Mucosa of rectum (tissue), 2 donors: ENCODE measurements at regions not wholly inside any gene's neighbourhood (a gene's known extent, or its start where the extent isn't known, plus 50 kb on each side); places are given as distances from the start of the nearest gene placed in this dataset.
"Not testable (repeated sequence)": the region's sequence is repeated elsewhere in the genome, so short reads cannot be mapped to it uniquely, and the experiment has no call there.

Source experiments
- H3K27ac ChIP-seq, 2 donors: one replicate each; pipeline ENCODE4 v1.7.0; 2013; ENCODE audit warnings: inconsistent platforms in 2 of 2, low read depth in 2 of 2, low read length in 2 of 2
- H3K27me3 ChIP-seq, 2 donors: one replicate each; pipeline ENCODE4 v1.7.0; 2013; ENCODE audit warnings: low read length in 2 of 2; ENCODE audit not compliant: control insufficient read depth in 2 of 2, insufficient read depth in 2 of 2
- H3K36me3 ChIP-seq, 2 donors: one replicate each; pipeline ENCODE4 v1.7.0; 2013; ENCODE audit warnings: low read length in 2 of 2; ENCODE audit not compliant: control insufficient read depth in 2 of 2, insufficient read depth in 2 of 2
- H3K4me1 ChIP-seq, 2 donors: one replicate each; pipeline ENCODE4 v1.7.0; 2013; ENCODE audit warnings: low read length in 2 of 2, mild to moderate bottlenecking in 1 of 2; ENCODE audit not compliant: control insufficient read depth in 2 of 2, insufficient read depth in 2 of 2
- H3K4me3 ChIP-seq, 2 donors: one replicate each; pipeline ENCODE4 v1.7.0; 2013; ENCODE audit warnings: low read length in 2 of 2
- H3K9ac ChIP-seq, 2 donors: one replicate each; pipeline ENCODE4 v1.7.0; 2013; ENCODE audit warnings: low read length in 2 of 2, low read depth in 1 of 2, mild to moderate bottlenecking in 1 of 2
- H3K9me3 ChIP-seq, 2 donors: one replicate each; pipeline ENCODE4 v1.7.0; 2013; ENCODE audit warnings: low read length in 2 of 2; ENCODE audit not compliant: control insufficient read depth in 2 of 2
- donor health status: healthy.
- donor health status: Normal muscosa, but diverticular disease.

DNA sequence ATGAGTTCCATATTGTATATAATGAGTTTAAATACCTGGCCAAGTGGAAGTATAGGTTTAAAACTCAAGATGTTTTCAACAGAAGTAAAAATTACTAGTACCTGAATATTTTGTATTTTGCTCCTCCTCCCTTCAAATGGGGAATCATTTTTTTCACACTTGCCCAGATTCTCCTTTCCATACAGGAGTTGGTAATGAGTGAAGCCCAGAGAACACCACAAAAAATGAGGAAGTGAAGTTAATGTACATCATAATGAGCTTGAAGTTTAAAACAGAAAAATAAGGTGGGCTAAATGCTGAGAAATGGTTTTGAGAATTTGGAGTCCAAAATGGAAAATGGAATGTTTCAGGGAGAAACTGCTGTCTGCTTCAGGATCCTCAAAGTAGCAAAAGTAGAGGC, 364.8 kb upstream of the EMCN start:
- Histone ChIP-seq H3K9me3 (peaks cover 0 to 2% of the 10 kb centered on the region in 2 donors), H3K9ac (no peak overlapping the region), H3K4me1 (no peaks in the 10 kb centered on the region), H3K27me3 (no peaks in the 10 kb centered on the region), H3K27ac (no peak overlapping the region), H3K4me3 (no peak overlapping the region), H3K36me3 (no peaks in the 10 kb centered on the region)

DNA sequence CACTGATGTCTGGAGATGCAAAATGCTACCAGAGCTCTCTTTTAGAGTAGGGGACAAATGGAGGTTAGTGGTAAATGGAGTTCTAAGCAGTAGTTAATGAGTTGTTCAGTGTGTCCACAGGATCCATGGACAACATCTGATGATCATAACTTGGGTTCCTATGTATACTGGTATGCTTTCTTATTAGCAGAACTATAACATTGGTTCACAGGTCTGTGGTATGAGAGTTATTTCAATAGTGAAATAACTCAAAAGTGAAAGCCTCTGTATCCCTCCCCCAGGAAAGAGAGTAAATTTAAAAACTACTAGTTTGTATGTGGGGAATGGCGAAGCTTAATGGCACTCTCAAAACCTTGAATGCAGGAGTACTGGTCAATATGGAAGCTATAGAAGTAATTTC, 363.5 kb upstream of the EMCN start:
- Histone ChIP-seq H3K27me3 (no peaks in the 10 kb centered on the region), H3K36me3 (no peaks in the 10 kb centered on the region), H3K4me1 (no peaks in the 10 kb centered on the region), H3K4me3 (no peak overlapping the region), H3K9me3 (peaks cover 0 to 2% of the 10 kb centered on the region in 2 donors), H3K27ac (no peak overlapping the region), H3K9ac (no peak overlapping the region)

DNA sequence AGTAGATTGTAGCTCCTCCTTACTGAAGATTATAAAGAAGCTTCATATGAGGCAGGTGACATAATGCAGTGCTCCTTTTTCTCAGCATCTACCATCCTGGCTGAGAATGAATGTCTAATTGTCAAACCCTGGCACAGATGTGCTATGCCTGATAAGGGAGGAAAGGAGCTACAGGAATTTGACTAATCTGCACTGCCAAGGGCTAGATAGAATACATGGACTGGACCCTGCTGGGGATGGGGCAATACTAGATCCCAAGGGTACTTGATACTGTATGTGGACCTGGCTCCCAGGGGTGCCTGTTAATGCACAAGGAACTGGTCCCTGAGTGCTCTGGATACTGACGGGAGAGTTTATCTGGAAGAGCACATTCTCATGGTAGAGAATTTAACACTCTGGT, 362.2 kb upstream of the EMCN start:
- no peak overlapping the region for H3K4me3 ChIP-seq

DNA sequence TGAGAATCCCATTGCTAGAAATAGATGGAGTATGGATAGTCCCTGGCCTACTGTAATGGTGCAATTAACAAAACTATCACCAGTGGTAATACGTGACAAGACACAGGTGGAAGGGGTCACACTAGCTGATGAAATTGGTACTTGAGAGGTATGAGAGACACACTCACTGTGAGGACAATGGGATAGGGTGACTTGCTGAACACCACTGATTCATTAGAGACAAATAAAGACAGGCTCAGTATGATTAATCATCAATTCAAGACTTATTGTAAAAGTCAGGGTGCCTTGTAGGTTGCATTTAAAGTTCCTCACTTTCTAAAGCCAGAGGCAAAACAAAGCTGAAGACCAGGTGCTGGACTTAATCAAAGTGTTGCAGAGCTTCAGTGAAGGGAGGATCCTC, 361.6 kb upstream of the EMCN start:
- no peak overlapping the region for H3K9ac ChIP-seq
- no peak overlapping the region for H3K27ac ChIP-seq
- no peaks in the 10 kb centered on the region for H3K27me3 ChIP-seq

More for the DNA sequence above, 362.2 kb upstream of the EMCN start:
- Histone ChIP-seq H3K27ac (no peak overlapping the region), H3K9me3 (no peaks in the 10 kb centered on the region), H3K27me3 (no peaks in the 10 kb centered on the region), H3K4me1 (no peaks in the 10 kb centered on the region), H3K36me3 (no peaks in the 10 kb centered on the region), H3K9ac (no peak overlapping the region)

DNA sequence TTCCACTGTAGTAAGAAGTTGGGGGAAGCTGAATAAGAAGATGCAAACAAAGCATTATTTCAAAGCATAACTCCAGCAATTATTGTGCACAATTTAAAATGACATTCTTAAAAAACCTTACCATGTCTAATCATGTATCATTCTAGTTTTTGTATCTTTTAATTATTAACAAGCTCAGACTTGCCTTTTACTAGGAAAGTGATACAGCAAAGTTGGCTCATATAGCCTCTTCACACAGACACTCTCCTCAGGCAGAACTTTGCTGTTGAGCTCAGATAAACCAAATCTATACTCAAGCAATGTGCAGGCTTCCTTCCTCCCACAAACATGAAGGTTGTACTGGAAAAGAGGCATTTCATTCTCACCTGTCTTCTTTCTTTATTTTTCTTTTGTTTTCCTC, 358.7 kb upstream of the EMCN start:
- H3K9me3 ChIP-seq: no peaks in the 10 kb centered on the region
- H3K4me3 ChIP-seq: no peak overlapping the region
- no peaks in the 10 kb centered on the region for H3K36me3 ChIP-seq

More for the DNA sequence above, 361.6 kb upstream of the EMCN start:
- Histone ChIP-seq H3K4me3 (no peak overlapping the region), H3K4me1 (no peaks in the 10 kb centered on the region), H3K36me3 (no peaks in the 10 kb centered on the region), H3K9me3 (no peaks in the 10 kb centered on the region)

DNA sequence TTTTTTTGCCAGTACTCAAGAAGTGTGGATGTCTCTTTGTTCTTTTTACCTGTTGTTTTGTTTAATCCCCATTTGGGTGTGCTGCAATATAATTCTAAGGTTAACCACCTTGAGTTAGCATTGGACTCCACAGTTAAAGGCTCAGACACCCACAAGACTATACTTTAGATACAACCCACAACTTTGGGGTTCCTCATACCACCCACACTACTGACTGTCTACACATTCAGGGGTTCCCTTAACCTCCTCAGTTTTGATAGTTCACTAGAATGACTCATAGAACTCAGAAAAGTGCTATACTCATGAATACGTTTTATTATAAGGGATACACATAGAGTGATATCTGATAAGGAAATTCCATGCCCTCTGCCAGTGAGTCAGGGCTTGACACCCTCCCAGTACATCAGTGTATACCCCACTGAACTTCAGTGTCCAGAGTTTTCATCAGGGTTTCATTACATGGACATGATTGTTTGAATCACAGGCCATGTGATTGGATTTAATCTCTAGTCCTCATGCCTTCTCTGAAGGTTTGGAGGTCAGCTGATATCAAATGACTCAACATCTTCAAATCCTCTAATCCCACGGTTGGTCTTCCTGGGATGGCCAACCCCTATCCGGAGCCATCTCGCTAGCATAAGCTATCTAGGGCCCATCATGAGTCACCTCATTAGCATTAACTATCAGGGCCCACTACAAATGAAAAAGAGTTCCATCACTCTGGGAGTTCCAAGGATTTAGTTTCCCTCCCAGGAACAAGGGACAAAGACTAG, 357.7 kb upstream of the EMCN start:
- Histone ChIP-seq H3K27me3 (no peaks in the 10 kb centered on the region), H3K4me1 (no peaks in the 10 kb centered on the region), H3K27ac (no peak overlapping the region), H3K9me3 (no peaks in the 10 kb centered on the region), H3K9ac (no peak overlapping the region), H3K4me3 (no peak overlapping the region), H3K36me3 (no peaks in the 10 kb centered on the region)

More for the DNA sequence above, 358.7 kb upstream of the EMCN start:
- H3K27me3 ChIP-seq: no peaks in the 10 kb centered on the region
- no peak overlapping the region for H3K27ac ChIP-seq
- no peak overlapping the region for H3K9ac ChIP-seq
- no peaks in the 10 kb centered on the region for H3K4me1 ChIP-seq

DNA sequence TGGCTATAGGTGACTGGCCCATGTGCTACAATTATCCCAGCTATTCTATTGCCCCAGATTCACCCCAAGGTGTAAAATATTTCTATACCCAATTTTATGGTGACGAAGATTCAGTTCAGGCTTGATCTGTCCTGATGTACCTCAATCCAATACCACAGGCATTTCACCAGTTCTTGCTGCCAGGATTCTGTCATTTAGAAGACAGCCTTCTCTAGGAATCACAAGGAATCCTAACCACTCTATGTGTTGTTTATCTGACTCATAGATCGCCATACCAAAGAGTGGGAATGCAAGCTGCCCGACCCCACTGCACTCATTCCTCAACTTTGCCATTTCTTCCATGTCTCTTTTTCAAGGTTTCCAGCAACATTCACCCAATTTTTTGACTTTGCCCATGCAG, 355.0 kb upstream of the EMCN start:
- no peaks in the 10 kb centered on the region for H3K9me3 ChIP-seq
- no peak overlapping the region for H3K27ac ChIP-seq
- H3K4me3 ChIP-seq: no peak overlapping the region
- H3K36me3 ChIP-seq: no peaks in the 10 kb centered on the region
- no peaks in the 10 kb centered on the region for H3K27me3 ChIP-seq
- no peaks in the 10 kb centered on the region for H3K4me1 ChIP-seq
- no peak overlapping the region for H3K9ac ChIP-seq

DNA sequence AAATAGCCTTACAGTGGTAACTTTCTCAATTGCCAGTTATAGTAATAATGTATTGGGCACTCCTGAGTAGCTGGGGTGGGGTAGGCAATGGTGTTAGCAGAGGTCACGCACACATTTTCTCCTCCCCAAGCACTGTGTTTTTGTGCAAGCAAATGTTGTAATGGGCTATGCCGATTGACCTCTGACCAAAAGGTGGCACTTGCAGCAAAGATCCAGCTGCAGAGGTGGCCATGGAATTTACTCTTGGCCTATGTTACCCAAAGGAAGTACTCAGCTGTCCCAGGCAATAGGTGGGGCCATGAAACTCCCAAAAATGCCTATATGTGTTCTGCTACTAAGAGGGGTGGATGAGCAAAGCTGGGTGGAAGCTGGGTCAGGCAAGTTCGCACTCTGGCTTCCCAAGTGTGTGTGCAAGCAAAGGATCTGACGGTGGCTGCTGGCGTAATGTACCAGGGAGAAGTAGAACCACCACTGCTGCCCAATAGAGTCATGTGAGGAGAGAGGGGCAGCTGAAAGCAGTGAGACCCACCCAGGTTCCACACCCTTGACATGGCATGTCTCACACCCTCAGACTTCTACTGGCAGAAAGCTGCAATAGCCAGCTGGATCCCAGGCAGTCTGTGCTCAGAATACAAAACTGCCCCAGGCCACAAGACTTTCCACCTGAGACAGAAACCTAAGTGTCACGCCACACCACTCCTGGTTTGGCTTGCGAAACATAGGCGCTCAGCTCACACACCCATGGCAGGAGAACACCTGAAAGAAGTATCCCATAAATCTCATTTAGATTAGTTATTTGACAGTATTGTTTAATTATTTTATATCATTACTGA, 353.3 kb upstream of the EMCN start:
- H3K27me3 ChIP-seq: no peaks in the 10 kb centered on the region
- no peaks in the 10 kb centered on the region for H3K4me1 ChIP-seq
- H3K4me3 ChIP-seq: no peak overlapping the region
- no peaks in the 10 kb centered on the region for H3K36me3 ChIP-seq
- no peaks in the 10 kb centered on the region for H3K9me3 ChIP-seq
- no peak overlapping the region for H3K27ac ChIP-seq
- H3K9ac ChIP-seq: no peak overlapping the region

DNA sequence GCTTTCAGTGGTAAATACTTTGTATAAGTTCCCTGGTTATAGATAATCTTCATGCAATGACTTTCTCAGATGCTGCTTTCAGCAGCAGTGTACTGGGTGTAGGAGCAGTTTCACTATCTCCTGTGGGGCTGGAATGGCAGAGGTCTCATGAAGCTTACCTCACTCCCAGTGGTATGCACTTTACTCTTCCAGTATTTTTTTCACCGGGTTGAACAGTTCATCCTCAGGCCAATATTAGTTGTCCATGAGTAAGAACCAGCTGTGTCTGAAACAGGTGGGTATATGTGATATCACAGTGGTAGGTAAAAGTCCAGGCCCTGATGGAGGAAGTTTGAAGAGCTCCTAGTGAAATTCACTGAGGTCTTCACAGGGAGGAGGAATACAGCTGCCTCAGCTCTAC, 351.5 kb upstream of the EMCN start:
- Histone ChIP-seq H3K4me3 (no peak overlapping the region), H3K36me3 (no peaks in the 10 kb centered on the region), H3K27ac (no peak overlapping the region), H3K9ac (no peak overlapping the region), H3K9me3 (no peaks in the 10 kb centered on the region), H3K4me1 (no peaks in the 10 kb centered on the region), H3K27me3 (no peaks in the 10 kb centered on the region)

DNA sequence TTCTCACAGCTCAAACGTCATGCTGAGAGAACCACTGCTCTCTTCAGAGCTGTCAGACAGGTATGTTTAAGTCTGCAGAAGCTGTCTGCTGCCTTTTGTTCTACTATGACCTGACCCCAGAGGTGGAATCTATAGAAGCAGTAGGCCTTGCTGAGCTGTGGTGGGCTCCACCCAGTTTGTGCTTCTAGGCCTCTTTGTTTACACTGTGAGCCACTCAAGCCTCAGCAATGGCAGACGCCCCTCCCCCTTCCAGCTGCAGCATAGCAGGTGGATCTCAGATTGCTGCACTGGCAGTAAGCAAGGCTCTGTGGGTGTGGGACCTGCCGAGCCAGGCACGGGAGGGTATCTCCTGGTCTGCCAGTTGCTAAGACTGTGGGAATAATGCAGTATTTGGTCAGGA, 350.5 kb upstream of the EMCN start:
- H3K9me3 ChIP-seq, H3K27me3 ChIP-seq, H3K9ac ChIP-seq, H3K27ac ChIP-seq, H3K36me3 ChIP-seq, H3K4me3 ChIP-seq, H3K4me1 ChIP-seq: not testable (repeated sequence)
